SJCRH30 (cell line): ENCODE measurements at regions not wholly inside any gene's neighbourhood (a gene's known extent, or its start where the extent isn't known, plus 50 kb on each side); places are given as distances from the start of the nearest gene placed in this dataset.
"Not testable (repeated sequence)": the region's sequence is repeated elsewhere in the genome, so short reads cannot be mapped to it uniquely, and the experiment has no call there.

ENCODE experiments used
- DNase-seq, 2 experiments: peaks; one replicate each; pipeline ENCODE4 v3.0.0-alpha.2; 2015 to 2020
- H3K27ac ChIP-seq: fragments of 250-450 bp; sonication (Bioruptor Pico); 2 replicates; pipeline ENCODE4 v1.5.1; 2020; ENCODE audit warnings: mild to moderate bottlenecking, moderate library complexity
- H3K27me3 ChIP-seq: fragments of 250-450 bp; sonication (Bioruptor Pico); 2 replicates; pipeline ENCODE4 v1.5.1; 2020; ENCODE audit warnings: mild to moderate bottlenecking, moderate library complexity
- H3K36me3 ChIP-seq: fragments of 250-450 bp; sonication (Bioruptor Pico); 2 replicates; pipeline ENCODE4 v1.5.1; 2020; ENCODE audit warnings: mild to moderate bottlenecking, moderate library complexity
- H3K4me1 ChIP-seq: fragments of 250-450 bp; sonication (Bioruptor Pico); 2 replicates; pipeline ENCODE4 v1.5.1; 2020; ENCODE audit warnings: mild to moderate bottlenecking, moderate library complexity
- H3K4me3 ChIP-seq: fragments of 250-450 bp; sonication (Bioruptor Pico); 2 replicates; pipeline ENCODE4 v1.5.1; 2020; ENCODE audit warnings: mild to moderate bottlenecking, moderate library complexity
- H3K9me3 ChIP-seq: fragments of 250-450 bp; sonication (Bioruptor Pico); replicated peaks from 2 replicates; pipeline ENCODE4 v1.5.1; 2020; ENCODE audit warnings: mild to moderate bottlenecking, moderate library complexity

DNA sequence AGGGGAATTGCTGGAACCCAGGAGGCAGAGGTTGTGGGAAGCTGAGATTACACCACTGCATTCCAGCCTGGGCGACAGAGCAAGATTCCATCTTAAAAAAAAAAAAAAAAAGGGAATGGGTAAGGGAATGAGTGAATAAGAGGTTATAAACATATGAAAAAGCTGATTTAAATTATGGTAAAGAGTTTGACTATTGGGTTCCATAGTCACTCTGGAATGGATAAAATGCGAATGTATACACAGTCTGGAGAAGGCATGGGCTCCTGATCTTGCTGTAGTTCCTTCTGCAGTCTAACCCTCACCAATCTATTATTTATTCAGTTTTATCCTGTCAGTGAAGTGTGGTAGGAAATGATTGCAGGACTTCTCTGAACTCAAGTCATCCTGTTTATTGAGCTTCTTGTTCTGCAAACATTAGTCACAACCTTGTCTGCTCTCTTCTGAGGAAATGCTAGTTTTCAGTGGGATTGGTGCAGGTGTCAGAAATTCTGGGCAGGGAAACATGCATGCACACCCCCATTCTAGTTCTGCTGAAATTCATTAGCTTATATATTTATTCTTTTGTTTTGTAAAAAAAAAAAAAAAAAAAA, 190.9 kb upstream of the CFAP20DC start:
- Histone ChIP-seq H3K27ac (no peak overlapping the region), H3K4me1 (peaks cover 4% of the 10 kb centered on the region), H3K27me3 (no peaks in the 10 kb centered on the region), H3K4me3 (no peak overlapping the region), H3K9me3 (no peaks in the 10 kb centered on the region), H3K36me3 (no peaks in the 10 kb centered on the region)
- DNase-seq = no peak

DNA sequence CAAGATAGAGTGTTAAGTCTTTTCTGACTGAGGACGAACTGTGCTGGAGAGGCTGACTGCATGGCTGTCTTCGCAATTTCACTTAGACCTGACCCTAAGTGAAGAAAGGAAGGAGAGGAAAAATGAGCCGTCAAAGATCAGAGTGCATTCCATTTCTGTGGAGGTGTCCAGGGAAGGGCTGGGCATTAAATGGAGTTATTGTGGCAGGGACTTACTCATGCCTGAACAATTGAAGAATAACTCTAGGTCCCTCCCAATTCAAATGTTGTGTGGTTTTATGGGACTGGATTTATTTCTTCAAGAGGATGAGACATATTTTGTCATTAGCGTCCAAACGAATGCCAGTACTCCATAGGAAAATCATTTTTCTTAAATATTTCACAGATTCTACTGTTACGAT, 187.3 kb upstream of the CFAP20DC start:
- no peaks in the 10 kb centered on the region for H3K9me3 ChIP-seq
- H3K27ac ChIP-seq = no peak overlapping the region
- no peak overlapping the region for H3K4me3 ChIP-seq
- H3K27me3 ChIP-seq = no peaks in the 10 kb centered on the region
- H3K4me1 ChIP-seq = no peaks in the 10 kb centered on the region
- DNase-seq = no peak
- H3K36me3 ChIP-seq = no peaks in the 10 kb centered on the region

DNA sequence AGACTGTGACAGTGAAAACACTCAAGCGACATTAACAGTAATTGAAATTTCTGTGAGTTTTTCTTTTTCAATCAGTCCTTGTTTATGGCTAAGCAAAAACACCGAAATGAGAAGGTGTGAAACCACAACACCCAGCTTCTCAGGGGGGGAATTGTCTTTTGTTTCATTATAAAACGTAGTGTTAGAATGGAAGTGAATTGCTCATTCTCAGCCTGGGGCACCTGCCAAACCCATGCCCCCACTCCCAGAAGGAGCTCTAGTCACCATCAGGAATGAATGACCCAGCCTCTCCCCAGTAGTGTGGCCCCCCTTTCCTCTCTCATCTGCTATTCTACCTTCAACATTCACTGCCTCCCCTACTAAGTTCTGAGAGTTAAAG, 185.8 kb upstream of the CFAP20DC start:
- Histone ChIP-seq H3K4me1 (no peaks in the 10 kb centered on the region), H3K27me3 (no peaks in the 10 kb centered on the region), H3K36me3 (no peaks in the 10 kb centered on the region), H3K4me3 (no peak overlapping the region), H3K27ac (no peak overlapping the region), H3K9me3 (no peaks in the 10 kb centered on the region)
- DNase-seq = no peak

DNA sequence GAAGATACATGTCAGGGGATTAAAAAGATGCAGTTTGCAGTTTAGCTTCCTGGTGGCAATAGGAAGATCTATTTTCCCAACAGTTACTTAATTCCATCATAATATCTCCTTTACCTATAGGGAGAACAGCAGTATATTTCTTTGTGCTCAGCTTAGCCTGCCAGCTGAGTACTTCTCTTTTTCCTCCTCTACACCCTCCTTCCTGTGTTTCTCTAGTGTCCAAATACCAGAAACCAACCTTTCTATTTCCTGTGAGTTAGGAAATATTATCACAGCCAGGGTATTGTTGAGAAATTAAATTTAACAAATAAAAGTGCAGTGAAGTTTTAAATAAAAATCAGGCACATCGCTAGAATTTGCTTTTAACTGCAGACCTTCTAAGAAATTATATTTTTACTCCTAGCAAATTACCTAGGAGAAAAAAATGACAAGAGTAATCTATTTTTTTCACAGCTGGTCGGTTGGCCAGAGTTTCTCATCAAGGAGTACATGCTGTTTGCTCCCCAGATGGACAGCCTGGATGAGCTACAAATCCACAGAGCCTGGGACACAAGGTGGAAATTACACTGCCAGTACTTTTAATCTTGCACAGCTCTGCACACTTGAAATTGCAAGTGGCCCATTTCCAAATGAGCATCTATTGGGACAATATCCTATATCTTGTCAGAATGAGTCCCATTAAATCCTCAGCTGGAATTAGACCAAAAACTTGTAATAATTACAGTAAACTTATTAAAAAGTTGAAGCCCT, 185.2 kb upstream of the CFAP20DC start:
- Histone ChIP-seq H3K4me1 (no peaks in the 10 kb centered on the region), H3K36me3 (no peaks in the 10 kb centered on the region), H3K4me3 (no peak overlapping the region), H3K27ac (no peak overlapping the region), H3K9me3 (no peaks in the 10 kb centered on the region), H3K27me3 (no peaks in the 10 kb centered on the region)
- DNase-seq = no peak

DNA sequence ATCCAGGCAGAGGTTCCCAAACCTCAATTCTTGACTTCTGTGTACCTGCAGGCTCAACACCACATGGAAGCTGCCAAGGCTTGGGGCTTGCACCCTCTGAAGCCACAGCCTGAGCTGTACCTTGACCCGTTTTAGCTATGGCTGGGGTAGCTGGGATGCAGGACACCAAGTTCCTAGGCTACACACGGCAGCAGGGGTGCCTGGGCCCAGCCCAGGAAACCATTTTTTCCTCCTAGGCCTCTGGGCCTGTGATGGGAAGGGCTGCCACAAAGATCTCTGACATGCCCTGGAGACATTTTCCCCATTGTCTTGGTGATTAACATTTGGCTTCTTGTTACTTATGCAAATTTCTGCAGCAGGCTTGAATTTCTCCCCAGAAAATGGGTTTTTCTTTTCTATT, 180.6 kb upstream of the CFAP20DC start:
- not testable (repeated sequence) for H3K9me3 ChIP-seq, H3K36me3 ChIP-seq, H3K4me1 ChIP-seq, H3K4me3 ChIP-seq, DNase-seq, H3K27me3 ChIP-seq, H3K27ac ChIP-seq

DNA sequence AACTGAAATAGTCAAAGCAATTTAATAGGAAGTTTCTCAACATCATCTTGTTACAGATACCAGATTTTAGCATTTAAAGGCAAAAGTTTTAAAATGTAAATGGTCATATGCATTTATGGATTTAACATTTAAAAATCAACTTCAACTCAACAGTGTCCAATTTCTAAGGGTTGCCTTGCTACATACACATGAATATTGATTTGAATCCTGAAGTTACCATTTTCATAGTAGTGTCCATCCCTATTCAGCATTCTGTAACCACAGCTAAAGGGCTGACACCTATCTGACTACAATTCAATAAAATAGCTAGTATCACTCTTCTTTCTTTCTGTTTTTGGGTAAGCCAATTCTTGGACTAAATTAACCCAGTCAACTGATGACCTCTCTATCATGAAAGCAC, 164.0 kb upstream of the CFAP20DC start:
- Histone ChIP-seq H3K4me1 (no peaks in the 10 kb centered on the region), H3K4me3 (no peak overlapping the region), H3K27me3 (no peaks in the 10 kb centered on the region), H3K36me3 (no peaks in the 10 kb centered on the region), H3K9me3 (no peaks in the 10 kb centered on the region), H3K27ac (no peak overlapping the region)
- no peak for DNase-seq

DNA sequence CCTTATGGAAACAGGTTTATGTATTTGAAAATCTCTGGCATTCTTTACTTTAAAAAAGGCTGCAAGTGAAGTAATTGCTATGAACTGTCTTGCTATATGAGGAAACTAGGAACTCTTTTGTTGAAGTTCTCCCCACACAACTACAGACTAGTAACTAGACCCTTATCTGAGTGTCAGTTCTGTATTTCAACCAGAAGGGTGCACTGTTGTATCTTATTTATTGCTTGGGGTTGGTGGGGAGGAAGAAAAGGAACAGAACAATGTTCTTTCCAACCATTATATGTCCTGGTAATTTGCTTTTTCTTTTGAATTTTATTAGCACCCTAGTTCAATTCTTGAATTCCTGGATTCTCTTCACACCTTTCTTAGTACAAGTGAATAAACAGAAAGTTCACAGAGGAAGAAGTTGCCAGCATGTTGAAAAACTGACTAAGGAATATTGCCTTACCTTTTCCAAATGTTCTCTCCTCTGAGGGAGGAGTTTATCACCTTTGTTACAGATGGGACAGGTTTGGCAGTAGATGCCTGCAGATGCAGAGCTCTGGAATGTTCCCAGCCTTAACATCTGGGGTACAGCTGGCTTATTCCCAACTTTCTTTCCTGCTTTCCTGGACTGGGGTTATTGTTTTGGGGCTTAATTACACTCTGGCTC, 162.4 kb upstream of the CFAP20DC start:
- H3K36me3 ChIP-seq = no peaks in the 10 kb centered on the region
- no peak overlapping the region for H3K4me3 ChIP-seq
- H3K27ac ChIP-seq = no peak overlapping the region
- no peaks in the 10 kb centered on the region for H3K9me3 ChIP-seq
- H3K4me1 ChIP-seq = no peaks in the 10 kb centered on the region
- H3K27me3 ChIP-seq = no peaks in the 10 kb centered on the region
- DNase-seq = peak in 1 of 2 experiments; percentile 56

GRCh38 chr3:59210260-59210659, 160.4 kb upstream of the CFAP20DC start:
- DNase-seq = no peak
- Histone ChIP-seq H3K27ac (no peak overlapping the region), H3K36me3 (no peaks in the 10 kb centered on the region), H3K4me1 (no peaks in the 10 kb centered on the region), H3K27me3 (no peaks in the 10 kb centered on the region), H3K4me3 (no peak overlapping the region), H3K9me3 (no peaks in the 10 kb centered on the region)

DNA sequence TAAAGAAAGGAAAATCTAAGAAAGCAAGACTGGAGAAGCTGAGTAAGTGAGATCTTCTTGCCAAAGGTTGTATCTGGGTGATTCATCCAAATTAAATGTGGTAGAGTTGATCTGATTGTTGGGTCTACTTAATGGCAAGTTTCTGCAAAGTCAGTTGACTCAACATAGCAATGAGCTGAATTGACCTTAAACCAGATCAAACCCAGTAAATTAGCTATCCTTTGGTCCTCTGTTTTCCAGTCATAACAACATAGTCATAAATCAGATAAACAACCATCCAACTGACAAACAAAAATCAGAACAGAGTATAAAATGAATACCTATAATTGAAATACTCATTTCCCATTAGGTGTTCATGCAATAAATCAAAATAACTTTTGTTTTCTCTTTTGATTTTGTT, 142.6 kb upstream of the CFAP20DC start:
- DNase-seq = no peak
- Histone ChIP-seq H3K27ac (no peak overlapping the region), H3K9me3 (no peaks in the 10 kb centered on the region), H3K4me1 (no peaks in the 10 kb centered on the region), H3K4me3 (no peak overlapping the region), H3K27me3 (no peaks in the 10 kb centered on the region), H3K36me3 (no peaks in the 10 kb centered on the region)

DNA sequence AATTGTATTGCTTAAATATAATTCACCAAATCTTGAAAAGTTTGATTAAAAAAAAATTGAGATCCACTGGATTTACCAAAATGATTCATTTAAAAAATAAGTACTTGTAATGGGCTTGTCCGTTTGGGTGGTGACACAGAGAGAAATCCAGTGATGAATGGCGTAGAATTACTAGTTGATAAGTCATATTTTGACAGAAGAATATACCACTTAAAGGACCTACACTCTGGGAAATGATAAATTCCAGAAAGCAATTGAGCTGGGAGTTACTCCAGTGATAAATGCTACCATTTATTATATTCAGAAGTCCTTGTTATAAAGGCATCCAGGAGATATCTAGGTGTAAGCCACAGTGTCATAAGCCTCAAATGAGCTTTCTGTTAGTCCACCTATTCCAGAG, 141.8 kb upstream of the CFAP20DC start:
- Histone ChIP-seq H3K27ac (no peak overlapping the region), H3K27me3 (no peaks in the 10 kb centered on the region), H3K9me3 (no peaks in the 10 kb centered on the region), H3K4me1 (no peaks in the 10 kb centered on the region), H3K4me3 (no peak overlapping the region), H3K36me3 (no peaks in the 10 kb centered on the region)
- DNase-seq = no peak

- H3K4me3 ChIP-seq = no peak overlapping the region
- no peaks in the 10 kb centered on the region for H3K4me1 ChIP-seq
These were observed 140.1 kb upstream of the CFAP20DC start for GRCh38 chr3:59189939-59190338.

DNA sequence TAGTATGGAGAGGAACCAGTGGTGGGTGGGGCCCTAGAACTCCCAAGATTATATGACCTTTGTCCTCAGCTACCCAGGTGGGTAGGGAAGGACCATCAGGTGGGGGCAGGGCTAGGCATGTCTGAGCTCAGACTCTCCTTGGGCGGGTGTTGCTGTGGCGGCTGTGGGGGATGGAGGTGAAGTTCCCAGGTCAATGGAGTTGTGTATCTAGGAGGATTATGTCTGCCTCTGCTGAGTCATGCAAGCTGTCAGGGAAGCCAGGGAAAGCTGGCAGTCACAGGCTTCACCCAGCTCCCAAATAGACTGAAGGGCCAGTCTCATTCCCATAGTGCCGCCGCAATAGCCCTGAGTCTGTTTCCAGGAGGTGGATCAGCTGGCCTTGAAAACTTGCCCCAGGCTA, 139.7 kb upstream of the CFAP20DC start:
- H3K36me3 ChIP-seq = no peaks in the 10 kb centered on the region
- DNase-seq = no peak
- H3K4me1 ChIP-seq = no peaks in the 10 kb centered on the region
- H3K9me3 ChIP-seq = no peaks in the 10 kb centered on the region
- no peak overlapping the region for H3K27ac ChIP-seq
- no peaks in the 10 kb centered on the region for H3K27me3 ChIP-seq
- H3K4me3 ChIP-seq = no peak overlapping the region

More at GRCh38 chr3:59189939-59190338, 140.1 kb upstream of the CFAP20DC start:
- H3K9me3 ChIP-seq = no peaks in the 10 kb centered on the region
- no peak overlapping the region for H3K27ac ChIP-seq
- no peaks in the 10 kb centered on the region for H3K27me3 ChIP-seq
- no peak for DNase-seq
- no peaks in the 10 kb centered on the region for H3K36me3 ChIP-seq

GRCh38 chr3:59186725-59187124, 136.9 kb upstream of the CFAP20DC start:
- H3K9me3 ChIP-seq = no peaks in the 10 kb centered on the region
- no peaks in the 10 kb centered on the region for H3K27me3 ChIP-seq
- no peak overlapping the region for H3K27ac ChIP-seq

GRCh38 chr3:59185591-59186369, 136.0 kb upstream of the CFAP20DC start:
- DNase-seq = peak; percentile 7 to 56
- Histone ChIP-seq H3K36me3 (no peaks in the 10 kb centered on the region), H3K4me1 (no peaks in the 10 kb centered on the region), H3K9me3 (no peaks in the 10 kb centered on the region), H3K27me3 (no peaks in the 10 kb centered on the region), H3K27ac (0 out of 2 replicates have a peak overlapping the region, but pooled peaks have one; percentile 5), H3K4me3 (no peak overlapping the region)

More at GRCh38 chr3:59186725-59187124, 136.9 kb upstream of the CFAP20DC start:
- Histone ChIP-seq H3K36me3 (no peaks in the 10 kb centered on the region), H3K4me3 (no peak overlapping the region), H3K4me1 (no peaks in the 10 kb centered on the region)
- DNase-seq = no peak

- H3K4me3 ChIP-seq = no peak overlapping the region
- no peaks in the 10 kb centered on the region for H3K9me3 ChIP-seq
- H3K27ac ChIP-seq = no peak overlapping the region
- no peaks in the 10 kb centered on the region for H3K4me1 ChIP-seq
- DNase-seq = no peak
- H3K36me3 ChIP-seq = no peaks in the 10 kb centered on the region
- H3K27me3 ChIP-seq = no peaks in the 10 kb centered on the region
These were observed 130.2 kb upstream of the CFAP20DC start for GRCh38 chr3:59180006-59180405.
